ENCODE measurements at regions not wholly inside any gene's neighbourhood (a gene's known extent, or its start where the extent isn't known, plus 50 kb on each side); places are given as distances from the start of the nearest gene placed in this dataset.

DNA sequence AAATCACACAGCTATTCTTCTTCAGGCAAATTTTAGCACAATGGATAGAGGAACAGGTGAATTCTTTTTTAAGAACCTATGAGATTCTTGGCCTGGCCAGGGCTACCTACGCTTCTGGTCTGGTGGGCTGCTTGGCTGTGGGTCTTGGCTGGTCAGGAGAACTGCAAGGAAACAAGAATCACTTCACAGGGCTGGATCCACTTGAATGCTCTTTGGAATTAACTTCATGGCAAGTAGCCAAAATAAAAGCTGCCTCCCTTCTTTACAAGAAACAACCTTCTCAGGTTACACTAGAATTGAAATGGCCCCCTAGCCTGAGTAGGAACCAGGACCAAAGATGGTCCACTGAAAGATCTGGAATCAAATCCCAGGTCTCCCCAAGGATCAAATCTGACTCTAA, 519.1 kb downstream of the IQCM start:
- Histone ChIP-seq H3K4me1 (ENCODE audit: control extremely low read depth in 1 of 4, control insufficient read depth in 4 of 4, insufficient read depth in 4 of 4, low read length in 3 of 4) (no peaks in the 10 kb centered on the region), H3K27ac (ENCODE audit: insufficient read depth in 1 of 2, low read depth in 1 of 2, low read length in 2 of 2, poor library complexity in 1 of 2, severe bottlenecking in 2 of 2) (no peak overlapping the region), H3K4me3 (ENCODE audit: control insufficient read depth in 1 of 7, extremely low read depth in 1 of 7, insufficient read depth in 4 of 7, low read depth in 2 of 7, low read length in 6 of 7) (no peak overlapping the region), H3K36me3 (ENCODE audit: control insufficient read depth in 4 of 4, insufficient read depth in 4 of 4, low read length in 3 of 4) (no peaks in the 10 kb centered on the region), H3K9me3 (ENCODE audit: control extremely low read depth in 1 of 5, control insufficient read depth in 4 of 5, insufficient read depth in 2 of 5, low read depth in 1 of 5, low read length in 4 of 5) (no peaks in the 10 kb centered on the region), H3K27me3 (replicated peaks in 2 of 5; ENCODE audit: control insufficient read depth in 4 of 5, insufficient read depth in 5 of 5, low read length in 4 of 5) (no peaks in the 10 kb centered on the region)
- 100% methylated on average over 1 of the region's 1 CpG for whole genome bisulfite sequencing (ENCODE audit: insufficient coverage)
- CTCF ChIA-PET = no interaction called here
- no peak for DNase-seq
- POLR2A ChIA-PET = no interaction called here

- H3K27ac ChIP-seq (ENCODE audit: insufficient read depth in 1 of 2, low read depth in 1 of 2, low read length in 2 of 2, poor library complexity in 1 of 2, severe bottlenecking in 2 of 2) = no peak overlapping the region
- H3K27me3 ChIP-seq (replicated peaks in 2 of 5; ENCODE audit: control insufficient read depth in 4 of 5, insufficient read depth in 5 of 5, low read length in 4 of 5) = no peaks in the 10 kb centered on the region
- no peaks in the 10 kb centered on the region for H3K36me3 ChIP-seq (ENCODE audit: control insufficient read depth in 4 of 4, insufficient read depth in 4 of 4, low read length in 3 of 4)
- no peaks in the 10 kb centered on the region for H3K9me3 ChIP-seq (ENCODE audit: control extremely low read depth in 1 of 5, control insufficient read depth in 4 of 5, insufficient read depth in 2 of 5, low read depth in 1 of 5, low read length in 4 of 5)
- no peak for DNase-seq
- POLR2A ChIA-PET = no interaction called here
- WGBS (ENCODE audit: insufficient coverage) = no CpG with 5 or more reads among the region's 1 CpG
- CTCF ChIA-PET = no interaction called here
- no peak overlapping the region for H3K4me3 ChIP-seq (ENCODE audit: control insufficient read depth in 1 of 7, extremely low read depth in 1 of 7, insufficient read depth in 4 of 7, low read depth in 2 of 7, low read length in 6 of 7)
- no peaks in the 10 kb centered on the region for H3K4me1 ChIP-seq (ENCODE audit: control extremely low read depth in 1 of 4, control insufficient read depth in 4 of 4, insufficient read depth in 4 of 4, low read length in 3 of 4)
Observed at GRCh38 chr4:149296084-149296483, 519.6 kb downstream of the IQCM start.

DNA sequence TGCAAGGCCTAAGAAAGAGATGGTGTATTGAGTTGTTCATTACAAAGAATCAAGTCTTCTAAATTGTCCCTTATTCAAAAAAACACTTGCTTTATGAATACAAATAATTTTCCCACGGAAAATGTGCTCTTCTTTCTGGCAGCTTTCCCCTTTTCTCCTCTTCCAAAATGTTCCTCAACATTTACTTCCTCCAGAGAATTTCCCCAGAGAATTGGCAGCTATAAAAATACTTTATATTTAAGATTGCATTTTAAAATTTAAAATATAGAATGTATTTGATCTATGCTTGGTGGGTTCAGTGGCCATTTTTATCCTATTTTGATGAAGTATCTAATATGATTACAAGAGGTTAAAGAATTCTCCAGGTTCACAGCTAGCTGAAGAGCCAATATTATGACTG, 521.0 kb downstream of the IQCM start:
- ChIA-PET POLR2A (no interaction called here), CTCF (no interaction called here)
- no peaks in the 10 kb centered on the region for H3K27me3 ChIP-seq (replicated peaks in 2 of 5; ENCODE audit: control insufficient read depth in 4 of 5, insufficient read depth in 5 of 5, low read length in 4 of 5)
- no peak overlapping the region for H3K4me3 ChIP-seq (ENCODE audit: control insufficient read depth in 1 of 7, extremely low read depth in 1 of 7, insufficient read depth in 4 of 7, low read depth in 2 of 7, low read length in 6 of 7)
- H3K4me1 ChIP-seq (ENCODE audit: control extremely low read depth in 1 of 4, control insufficient read depth in 4 of 4, insufficient read depth in 4 of 4, low read length in 3 of 4) = no peaks in the 10 kb centered on the region
- H3K36me3 ChIP-seq (ENCODE audit: control insufficient read depth in 4 of 4, insufficient read depth in 4 of 4, low read length in 3 of 4) = no peaks in the 10 kb centered on the region
- no peaks in the 10 kb centered on the region for H3K9me3 ChIP-seq (ENCODE audit: control extremely low read depth in 1 of 5, control insufficient read depth in 4 of 5, insufficient read depth in 2 of 5, low read depth in 1 of 5, low read length in 4 of 5)
- WGBS (ENCODE audit: insufficient coverage) = no CpG with 5 or more reads among the region's 1 CpG
- no peak overlapping the region for H3K27ac ChIP-seq (ENCODE audit: insufficient read depth in 1 of 2, low read depth in 1 of 2, low read length in 2 of 2, poor library complexity in 1 of 2, severe bottlenecking in 2 of 2)
- no peak for DNase-seq

GRCh38 chr4:149293046-149293649, 522.5 kb downstream of the IQCM start:
- Histone ChIP-seq H3K9me3 (ENCODE audit: control extremely low read depth in 1 of 5, control insufficient read depth in 4 of 5, insufficient read depth in 2 of 5, low read depth in 1 of 5, low read length in 4 of 5) (no peaks in the 10 kb centered on the region), H3K36me3 (ENCODE audit: control insufficient read depth in 4 of 4, insufficient read depth in 4 of 4, low read length in 3 of 4) (no peaks in the 10 kb centered on the region), H3K27ac (ENCODE audit: insufficient read depth in 1 of 2, low read depth in 1 of 2, low read length in 2 of 2, poor library complexity in 1 of 2, severe bottlenecking in 2 of 2) (no peak overlapping the region), H3K4me3 (ENCODE audit: control insufficient read depth in 1 of 7, extremely low read depth in 1 of 7, insufficient read depth in 4 of 7, low read depth in 2 of 7, low read length in 6 of 7) (no peak overlapping the region), H3K4me1 (ENCODE audit: control extremely low read depth in 1 of 4, control insufficient read depth in 4 of 4, insufficient read depth in 4 of 4, low read length in 3 of 4) (no peaks in the 10 kb centered on the region), H3K27me3 (replicated peaks in 2 of 5; ENCODE audit: control insufficient read depth in 4 of 5, insufficient read depth in 5 of 5, low read length in 4 of 5) (no peaks in the 10 kb centered on the region)
- ChIA-PET POLR2A (no interaction called here), CTCF (no interaction called here)
- 88% methylated on average over 1 of the region's 1 CpG for WGBS (ENCODE audit: insufficient coverage)
- DNase-seq = no peak

DNA sequence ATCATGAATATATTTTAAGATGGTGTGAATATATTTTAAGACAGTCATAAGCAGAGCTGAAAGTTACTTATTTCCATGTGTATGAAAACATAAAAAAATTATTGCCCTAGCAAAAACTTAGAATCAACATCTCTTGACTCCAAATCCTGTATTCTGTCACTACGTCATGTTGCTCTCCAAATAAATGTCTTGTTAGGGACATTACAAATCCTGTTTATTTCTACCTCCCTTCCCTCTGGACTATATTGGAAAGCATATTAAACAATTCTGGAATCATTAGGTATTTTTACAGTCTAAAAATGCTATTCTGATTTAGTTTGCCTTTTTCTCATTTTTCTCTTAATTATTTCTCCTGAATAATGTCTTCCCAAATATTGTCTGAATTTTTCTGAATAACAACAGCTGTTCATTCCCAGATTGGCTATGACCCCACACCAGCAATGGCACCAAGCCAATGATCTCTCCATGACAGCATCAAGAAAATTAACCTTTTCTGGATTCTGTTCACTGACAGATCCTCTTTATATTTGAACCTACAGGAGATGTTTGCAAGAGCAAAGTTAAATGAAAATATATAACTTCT, 523.1 kb downstream of the IQCM start:
- no peak overlapping the region for H3K27ac ChIP-seq (ENCODE audit: insufficient read depth in 1 of 2, low read depth in 1 of 2, low read length in 2 of 2, poor library complexity in 1 of 2, severe bottlenecking in 2 of 2)
- no CpG with 5 or more reads among the region's 1 CpG for WGBS (ENCODE audit: insufficient coverage)
- DNase-seq = no peak

DNA sequence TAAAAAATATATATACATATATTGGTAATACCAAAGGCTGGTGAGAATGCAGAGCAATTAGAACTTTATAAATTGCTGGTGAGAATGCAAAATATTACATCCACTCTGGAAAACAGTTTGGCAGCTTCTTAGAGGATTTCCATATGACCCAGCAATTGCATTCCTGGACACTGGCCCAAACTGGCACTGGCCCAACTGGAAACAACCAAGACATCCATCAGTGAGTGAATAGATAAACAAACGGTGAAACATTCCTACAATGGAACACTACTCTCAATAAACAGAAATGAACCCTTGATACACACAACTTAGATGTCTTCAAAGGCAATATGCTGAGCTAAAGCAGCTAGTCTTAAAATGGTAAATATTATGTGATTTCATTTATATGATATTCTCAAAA, 524.2 kb downstream of the IQCM start:
- H3K9me3 ChIP-seq (ENCODE audit: control extremely low read depth in 1 of 5, control insufficient read depth in 4 of 5, insufficient read depth in 2 of 5, low read depth in 1 of 5, low read length in 4 of 5) = no peaks in the 10 kb centered on the region

More for the DNA sequence above, 523.1 kb downstream of the IQCM start:
- ChIA-PET CTCF (no interaction called here), POLR2A (no interaction called here)
- H3K9me3 ChIP-seq (ENCODE audit: control extremely low read depth in 1 of 5, control insufficient read depth in 4 of 5, insufficient read depth in 2 of 5, low read depth in 1 of 5, low read length in 4 of 5) = no peaks in the 10 kb centered on the region
- H3K36me3 ChIP-seq (ENCODE audit: control insufficient read depth in 4 of 4, insufficient read depth in 4 of 4, low read length in 3 of 4) = no peaks in the 10 kb centered on the region
- H3K4me3 ChIP-seq (ENCODE audit: control insufficient read depth in 1 of 7, extremely low read depth in 1 of 7, insufficient read depth in 4 of 7, low read depth in 2 of 7, low read length in 6 of 7) = no peak overlapping the region
- H3K4me1 ChIP-seq (ENCODE audit: control extremely low read depth in 1 of 4, control insufficient read depth in 4 of 4, insufficient read depth in 4 of 4, low read length in 3 of 4) = no peaks in the 10 kb centered on the region
- no peaks in the 10 kb centered on the region for H3K27me3 ChIP-seq (replicated peaks in 2 of 5; ENCODE audit: control insufficient read depth in 4 of 5, insufficient read depth in 5 of 5, low read length in 4 of 5)

GRCh38 chr4:149280806-149281205, 534.8 kb downstream of the IQCM start:
- no peak overlapping the region for H3K4me3 ChIP-seq (ENCODE audit: control insufficient read depth in 1 of 7, extremely low read depth in 1 of 7, insufficient read depth in 4 of 7, low read depth in 2 of 7, low read length in 6 of 7)
- H3K9me3 ChIP-seq (ENCODE audit: control extremely low read depth in 1 of 5, control insufficient read depth in 4 of 5, insufficient read depth in 2 of 5, low read depth in 1 of 5, low read length in 4 of 5) = no peaks in the 10 kb centered on the region
- H3K27me3 ChIP-seq (replicated peaks in 2 of 5; ENCODE audit: control insufficient read depth in 4 of 5, insufficient read depth in 5 of 5, low read length in 4 of 5) = no peaks in the 10 kb centered on the region
- ChIA-PET CTCF (no interaction called here), POLR2A (no interaction called here)
- no peaks in the 10 kb centered on the region for H3K36me3 ChIP-seq (ENCODE audit: control insufficient read depth in 4 of 4, insufficient read depth in 4 of 4, low read length in 3 of 4)
- DNase-seq = no peak
- WGBS (ENCODE audit: insufficient coverage) = no CpG with 5 or more reads among the region's 3 CpGs
- H3K4me1 ChIP-seq (ENCODE audit: control extremely low read depth in 1 of 4, control insufficient read depth in 4 of 4, insufficient read depth in 4 of 4, low read length in 3 of 4) = no peaks in the 10 kb centered on the region
- no peak overlapping the region for H3K27ac ChIP-seq (ENCODE audit: insufficient read depth in 1 of 2, low read depth in 1 of 2, low read length in 2 of 2, poor library complexity in 1 of 2, severe bottlenecking in 2 of 2)

More for the DNA sequence above, 524.2 kb downstream of the IQCM start:
- H3K27ac ChIP-seq (ENCODE audit: insufficient read depth in 1 of 2, low read depth in 1 of 2, low read length in 2 of 2, poor library complexity in 1 of 2, severe bottlenecking in 2 of 2) = no peak overlapping the region
- no peaks in the 10 kb centered on the region for H3K36me3 ChIP-seq (ENCODE audit: control insufficient read depth in 4 of 4, insufficient read depth in 4 of 4, low read length in 3 of 4)
- no peak for DNase-seq
- WGBS (ENCODE audit: insufficient coverage) = no CpG with 5 or more reads among the region's 1 CpG
- no peaks in the 10 kb centered on the region for H3K4me1 ChIP-seq (ENCODE audit: control extremely low read depth in 1 of 4, control insufficient read depth in 4 of 4, insufficient read depth in 4 of 4, low read length in 3 of 4)
- ChIA-PET POLR2A (no interaction called here), CTCF (no interaction called here)
- H3K27me3 ChIP-seq (replicated peaks in 2 of 5; ENCODE audit: control insufficient read depth in 4 of 5, insufficient read depth in 5 of 5, low read length in 4 of 5) = no peaks in the 10 kb centered on the region
- no peak overlapping the region for H3K4me3 ChIP-seq (ENCODE audit: control insufficient read depth in 1 of 7, extremely low read depth in 1 of 7, insufficient read depth in 4 of 7, low read depth in 2 of 7, low read length in 6 of 7)
